H9 (cell line): ENCODE measurements at regions not wholly inside any gene's neighbourhood (a gene's known extent, or its start where the extent isn't known, plus 50 kb on each side); places are given as distances from the start of the nearest gene placed in this dataset.

Experiments used
- DNase-seq: peaks from one replicate; pipeline ENCODE4 v3.0.0-alpha.2; 2017
- H2AFZ ChIP-seq: one replicate; pipeline ENCODE4 v1.6.1; 2013; ENCODE audit warnings: mild to moderate bottlenecking, low read length, control low read depth, moderate library complexity
- H2AK5ac ChIP-seq: 2 replicates; pipeline ENCODE4 v1.6.1; 2013; ENCODE audit warnings: low read length, control low read depth, mixed read lengths; ENCODE audit not compliant: insufficient read length
- H2BK120ac ChIP-seq: one replicate; pipeline ENCODE4 v1.6.1; 2013; ENCODE audit warnings: low read depth, mild to moderate bottlenecking, low read length, control low read depth, inconsistent platforms; ENCODE audit not compliant: poor library complexity, severe bottlenecking
- H2BK12ac ChIP-seq: 2 replicates; pipeline ENCODE4 v1.6.1; 2013; ENCODE audit warnings: low read length, control low read depth, mixed read lengths, low read depth; ENCODE audit not compliant: insufficient read length
- H2BK15ac ChIP-seq: 2 replicates; pipeline ENCODE4 v1.6.1; 2013; ENCODE audit warnings: low read depth, low read length, control low read depth
- H2BK20ac ChIP-seq: one replicate; pipeline ENCODE4 v1.6.1; 2013; ENCODE audit warnings: low read depth, mild to moderate bottlenecking, low read length, control low read depth, inconsistent platforms; ENCODE audit not compliant: poor library complexity, severe bottlenecking
- H2BK5ac ChIP-seq: 2 replicates; pipeline ENCODE4 v1.6.1; 2013; ENCODE audit warnings: low read length, control low read depth, mixed read lengths; ENCODE audit not compliant: insufficient read length
- H3K14ac ChIP-seq: 2 replicates; pipeline ENCODE4 v1.6.1; 2013; ENCODE audit warnings: low read length, control low read depth; ENCODE audit not compliant: insufficient read depth
- H3K18ac ChIP-seq: 2 replicates; pipeline ENCODE4 v1.6.1; 2013; ENCODE audit warnings: low read depth, mild to moderate bottlenecking, mixed read lengths, low read length, control low read depth; ENCODE audit not compliant: insufficient read length
- H3K23ac ChIP-seq: 2 replicates; pipeline ENCODE4 v1.6.1; 2013; ENCODE audit warnings: low read length, control low read depth, mixed read lengths, low read depth; ENCODE audit not compliant: insufficient read length
- H3K23me2 ChIP-seq: 2 replicates; pipeline ENCODE4 v1.6.1; 2013; ENCODE audit warnings: low read depth, mild to moderate bottlenecking, mixed read lengths, low read length, control low read depth; ENCODE audit not compliant: insufficient read length, poor library complexity, severe bottlenecking
- H3K27ac ChIP-seq: 2 replicates; pipeline ENCODE4 v1.5.1; 2013; ENCODE audit warnings: low read length, control low read depth, mixed read lengths, low read depth; ENCODE audit not compliant: insufficient read length
- H3K27me3 ChIP-seq: 2 replicates; pipeline ENCODE4 v1.6.1; 2013; ENCODE audit warnings: low read length, control low read depth, inconsistent platforms; ENCODE audit not compliant: insufficient read depth
- H3K4ac ChIP-seq: 2 replicates; pipeline ENCODE4 v1.6.1; 2013; ENCODE audit warnings: low read depth, mild to moderate bottlenecking, control low read depth, inconsistent platforms, low read length, moderate library complexity
- H3K4me1 ChIP-seq: 2 replicates; pipeline ENCODE4 v1.6.1; 2013; ENCODE audit warnings: low read length, control low read depth, inconsistent platforms; ENCODE audit not compliant: insufficient read depth
- H3K4me2 ChIP-seq: 2 replicates; pipeline ENCODE4 v1.6.1; 2013; ENCODE audit warnings: low read length, control low read depth, mixed read lengths; ENCODE audit not compliant: insufficient read length, insufficient read depth
- H3K56ac ChIP-seq: 2 replicates; pipeline ENCODE4 v1.6.1; 2013; ENCODE audit warnings: low read depth, mild to moderate bottlenecking, mixed read lengths, low read length, control low read depth; ENCODE audit not compliant: insufficient read length
- H3K79me1 ChIP-seq: 2 replicates; pipeline ENCODE4 v1.6.1; 2013; ENCODE audit warnings: low read depth, mild to moderate bottlenecking, moderate library complexity, low read length, control low read depth, inconsistent platforms; ENCODE audit not compliant: insufficient read depth, poor library complexity, severe bottlenecking
- H3K79me2 ChIP-seq: 2 replicates; pipeline ENCODE4 v1.6.1; 2013; ENCODE audit warnings: low read length, control low read depth, inconsistent platforms; ENCODE audit not compliant: insufficient read depth
- H3K9ac ChIP-seq: 2 replicates; pipeline ENCODE4 v1.6.1; 2013; ENCODE audit warnings: low read length, control low read depth, mixed read lengths; ENCODE audit not compliant: insufficient read length; ENCODE audit errors: extremely low read depth
- H3K9me3 ChIP-seq: one replicate; pipeline ENCODE4 v1.6.1; 2013; ENCODE audit warnings: low read depth, low read length, inconsistent platforms; ENCODE audit not compliant: control insufficient read depth
- H3T11ph ChIP-seq: one replicate; pipeline ENCODE4 v1.6.1; 2013; ENCODE audit warnings: mild to moderate bottlenecking, low read length, control low read depth, inconsistent platforms
- H4K20me1 ChIP-seq: one replicate; pipeline ENCODE4 v1.6.1; 2013; ENCODE audit not compliant: control insufficient read depth, insufficient read length, insufficient read depth
- H4K5ac ChIP-seq: 2 replicates; pipeline ENCODE4 v1.6.1; 2013; ENCODE audit warnings: low read depth, mild to moderate bottlenecking, mixed read lengths, low read length, control low read depth; ENCODE audit not compliant: insufficient read length
- H4K8ac ChIP-seq: replicated peaks from 2 replicates; pipeline ENCODE4 v1.6.1; 2013; ENCODE audit warnings: low read length, control low read depth, mixed read lengths, low read depth; ENCODE audit not compliant: insufficient read length
- H4K91ac ChIP-seq: 2 replicates; pipeline ENCODE4 v1.6.1; 2013; ENCODE audit warnings: low read depth, mild to moderate bottlenecking, moderate library complexity, mixed read lengths, low read length, control low read depth; ENCODE audit not compliant: insufficient read length
- H3K27ac Mint-ChIP-seq, 3 experiments: 2 replicates in 2 of 3; 3 replicates in 1 of 3; pipeline ENCODE4 v1.8.0; 2020 to 2021; ENCODE audit warnings: mixed read lengths in 3 of 3, mild to moderate bottlenecking in 1 of 3, moderate library complexity in 1 of 3
- H3K27me3 Mint-ChIP-seq: 2 replicates; pipeline ENCODE4 v1.8.0; 2021; ENCODE audit warnings: low read depth, mild to moderate bottlenecking, moderate library complexity, mixed read lengths
- H3K36me3 Mint-ChIP-seq, 3 experiments: 2 replicates in 2 of 3; 3 replicates in 1 of 3; pipeline ENCODE4 v1.8.0; 2020 to 2021; ENCODE audit warnings: low read depth in 3 of 3, mixed read lengths in 3 of 3; ENCODE audit not compliant: insufficient read depth in 1 of 3
- H3K4me1 Mint-ChIP-seq, 2 experiments: 2 replicates each; pipeline ENCODE4 v1.8.0; 2020; ENCODE audit warnings: mixed read lengths in 2 of 2
- H3K4me3 Mint-ChIP-seq, 2 experiments: 2 replicates in 1 of 2; 3 replicates in 1 of 2; pipeline ENCODE4 v1.8.0; 2020 to 2021; ENCODE audit warnings: mild to moderate bottlenecking in 2 of 2, mixed read lengths in 2 of 2, moderate library complexity in 1 of 2
- H3K9me3 Mint-ChIP-seq, 2 experiments: 2 replicates in 1 of 2; 3 replicates in 1 of 2; pipeline ENCODE4 v1.8.0; 2020; ENCODE audit warnings: mild to moderate bottlenecking in 2 of 2, mixed read lengths in 2 of 2, moderate library complexity in 1 of 2
- CTCF ChIP-seq: fragments of 200-600 bp; sonication (generic); conservative IDR thresholded peaks from 3 replicates; pipeline ENCODE4 v1.8.0; 2021; ENCODE audit warnings: antibody characterized with exemption, mild to moderate bottlenecking
- WGBS: extraction: QIAGEN DNeasy Blood & Tissue Kit; methylation state at CpG from one replicate; pipeline ENCODE4 v1.1.7; 2013; ENCODE audit warnings: missing lambda C conversion rate, low lambda C conversion rate, mixed read lengths; ENCODE audit not compliant: insufficient read length; ENCODE audit errors: extremely low coverage; 5-methylcytosine and 5-hydroxymethylcytosine counted together

GRCh38 chr9:126216826-126217225, 109.8 kb upstream of the MVB12B start:
- H3K9ac ChIP-seq = no peak overlapping the region
- no peaks in the 10 kb centered on the region for H3K4me1 ChIP-seq
- DNase-seq = no peak
- H2AK5ac ChIP-seq = no peak overlapping the region
- peaks cover 4 to 5% of the 10 kb centered on the region in 2 experiments for H3K4me1 Mint-ChIP-seq
- H2BK5ac ChIP-seq = no peak overlapping the region
- no peak overlapping the region for H3K23ac ChIP-seq
- no peak overlapping the region for H3K4ac ChIP-seq
- no peaks in the 10 kb centered on the region for H4K20me1 ChIP-seq
- H2AFZ ChIP-seq = no peak overlapping the region
- H3K18ac ChIP-seq = no peak overlapping the region
- no peak overlapping the region for H3K27ac Mint-ChIP-seq
- H3K27me3 Mint-ChIP-seq = peaks cover 8% of the 10 kb centered on the region
- H3K4me3 Mint-ChIP-seq = no peak overlapping the region
- no peak overlapping the region for H3K56ac ChIP-seq
- H3K79me1 ChIP-seq = no peaks in the 10 kb centered on the region
- no peak overlapping the region for H2BK20ac ChIP-seq
- H3K4me2 ChIP-seq = no peak overlapping the region
- H3K14ac ChIP-seq = no peak overlapping the region
- peaks cover 8 to 18% of the 10 kb centered on the region in 2 experiments; a peak in 3 of 5 replicates for H3K9me3 Mint-ChIP-seq
- H3K9me3 ChIP-seq = no peaks in the 10 kb centered on the region
- H3K27ac ChIP-seq = no peak overlapping the region
- no peak for TF ChIP-seq CTCF
- no CpG with 5 or more reads among the region's 4 CpGs for WGBS
- H3K23me2 ChIP-seq = no peaks in the 10 kb centered on the region
- H4K5ac ChIP-seq = no peak overlapping the region
- H2BK120ac ChIP-seq = no peak overlapping the region
- H3K36me3 Mint-ChIP-seq = peaks cover 2 to 15% (median 3%) of the 10 kb centered on the region in 3 experiments; a peak in 3 of 7 replicates
- H3T11ph ChIP-seq = no peak overlapping the region
- H4K91ac ChIP-seq = no peak overlapping the region
- H4K8ac ChIP-seq = no peak overlapping the region
- H2BK12ac ChIP-seq = no peak overlapping the region
- no peaks in the 10 kb centered on the region for H3K27me3 ChIP-seq
- H3K79me2 ChIP-seq = no peaks in the 10 kb centered on the region
- H2BK15ac ChIP-seq = no peak overlapping the region
